ENCODE measurements at regions not wholly inside any gene's neighbourhood (a gene's known extent, or its start where the extent isn't known, plus 50 kb on each side); places are given as distances from the start of the nearest gene placed in this dataset.

- Histone ChIP-seq H3K9ac (ENCODE audit: low read length) (no peak overlapping the region), H3K23ac (ENCODE audit: low read length in 2 of 2) (no peak overlapping the region), H3K27ac (ENCODE audit: low read length, poor library complexity, severe bottlenecking) (no peak overlapping the region), H3K79me1 (replicated peaks; ENCODE audit: low read length, poor library complexity, severe bottlenecking) (no peaks in the 10 kb centered on the region), H3K4ac (ENCODE audit: low read depth in 1 of 2, low read length in 2 of 2) (no peak overlapping the region), H2BK12ac (ENCODE audit: low read length in 2 of 2) (no peak overlapping the region), H3K4me2 (ENCODE audit: low read length, poor library complexity, severe bottlenecking) (no peak overlapping the region), H3K18ac (ENCODE audit: low read depth in 1 of 2, low read length in 2 of 2) (no peak overlapping the region), H3K4me1 (ENCODE audit: control insufficient read depth, insufficient read depth, low read depth, low read length) (no peaks in the 10 kb centered on the region), H3K4me3 (ENCODE audit: insufficient read depth in 1 of 2, low read depth in 1 of 2, low read length in 2 of 2) (no peak overlapping the region), H2BK5ac (ENCODE audit: low read depth, low read length, poor library complexity, severe bottlenecking) (no peak overlapping the region), H3K14ac (ENCODE audit: low read length in 2 of 2) (no peak overlapping the region), H4K8ac (ENCODE audit: low read length) (no peak overlapping the region), H3K9me3 (ENCODE audit: control insufficient read depth, low read length) (no peaks in the 10 kb centered on the region), H2BK120ac (ENCODE audit: low read depth, low read length) (no peak overlapping the region), H4K91ac (ENCODE audit: low read length) (no peak overlapping the region), H3K27me3 (ENCODE audit: control insufficient read depth in 1 of 2, insufficient read depth in 1 of 2, low read length in 2 of 2) (no peaks in the 10 kb centered on the region), H2AFZ (ENCODE audit: low read depth, low read length) (no peak overlapping the region), H2AK5ac (ENCODE audit: low read length, severe bottlenecking) (no peak overlapping the region), H3K36me3 (ENCODE audit: control insufficient read depth in 1 of 2, insufficient read depth in 2 of 2, low read depth in 1 of 2, low read length in 2 of 2) (no peaks in the 10 kb centered on the region), H2BK15ac (ENCODE audit: low read depth, poor library complexity, severe bottlenecking) (no peak overlapping the region)
- no peak for DNase-seq
- no CpG with 5 or more reads among the region's 1 CpG for WGBS
Measured at GRCh38 chr7:83306502-83306901, 143.8 kb upstream of the PCLO start.

- no peaks in the 10 kb centered on the region for H3K4me1 ChIP-seq (ENCODE audit: control insufficient read depth, insufficient read depth, low read depth, low read length)
- H2BK12ac ChIP-seq (ENCODE audit: low read length in 2 of 2) = no peak overlapping the region
- H3K27ac ChIP-seq (ENCODE audit: low read length, poor library complexity, severe bottlenecking) = no peak overlapping the region
- H3K4me3 ChIP-seq (ENCODE audit: insufficient read depth in 1 of 2, low read depth in 1 of 2, low read length in 2 of 2) = no peak overlapping the region
- H2BK120ac ChIP-seq (ENCODE audit: low read depth, low read length) = no peak overlapping the region
- no peak overlapping the region for H4K8ac ChIP-seq (ENCODE audit: low read length)
- 95% methylated on average over 3 of the region's 5 CpGs for WGBS
- H2BK5ac ChIP-seq (ENCODE audit: low read depth, low read length, poor library complexity, severe bottlenecking) = no peak overlapping the region
- H3K9me3 ChIP-seq (ENCODE audit: control insufficient read depth, low read length) = no peaks in the 10 kb centered on the region
- no peak overlapping the region for H3K18ac ChIP-seq (ENCODE audit: low read depth in 1 of 2, low read length in 2 of 2)
- no peak overlapping the region for H3K14ac ChIP-seq (ENCODE audit: low read length in 2 of 2)
- H3K9ac ChIP-seq (ENCODE audit: low read length) = no peak overlapping the region
- no peak for DNase-seq
- H4K91ac ChIP-seq (ENCODE audit: low read length) = no peak overlapping the region
- no peak overlapping the region for H3K4ac ChIP-seq (ENCODE audit: low read depth in 1 of 2, low read length in 2 of 2)
- no peak overlapping the region for H2AK5ac ChIP-seq (ENCODE audit: low read length, severe bottlenecking)
- H2BK15ac ChIP-seq (ENCODE audit: low read depth, poor library complexity, severe bottlenecking) = no peak overlapping the region
- no peaks in the 10 kb centered on the region for H3K27me3 ChIP-seq (ENCODE audit: control insufficient read depth in 1 of 2, insufficient read depth in 1 of 2, low read length in 2 of 2)
- H3K36me3 ChIP-seq (ENCODE audit: control insufficient read depth in 1 of 2, insufficient read depth in 2 of 2, low read depth in 1 of 2, low read length in 2 of 2) = no peaks in the 10 kb centered on the region
- H3K79me1 ChIP-seq (replicated peaks; ENCODE audit: low read length, poor library complexity, severe bottlenecking) = no peaks in the 10 kb centered on the region
- no peak overlapping the region for H3K23ac ChIP-seq (ENCODE audit: low read length in 2 of 2)
- no peak overlapping the region for H3K4me2 ChIP-seq (ENCODE audit: low read length, poor library complexity, severe bottlenecking)
- H2AFZ ChIP-seq (ENCODE audit: low read depth, low read length) = no peak overlapping the region
Measured at GRCh38 chr7:83305027-83305426, 142.3 kb upstream of the PCLO start.

- Histone ChIP-seq H3K4me3 (ENCODE audit: insufficient read depth in 1 of 2, low read depth in 1 of 2, low read length in 2 of 2) (no peak overlapping the region), H2BK5ac (ENCODE audit: low read depth, low read length, poor library complexity, severe bottlenecking) (no peak overlapping the region), H2BK12ac (ENCODE audit: low read length in 2 of 2) (no peak overlapping the region), H4K8ac (ENCODE audit: low read length) (no peak overlapping the region), H3K4ac (ENCODE audit: low read depth in 1 of 2, low read length in 2 of 2) (no peak overlapping the region), H3K9me3 (ENCODE audit: control insufficient read depth, low read length) (no peaks in the 10 kb centered on the region), H3K18ac (ENCODE audit: low read depth in 1 of 2, low read length in 2 of 2) (no peak overlapping the region), H3K9ac (ENCODE audit: low read length) (no peak overlapping the region), H2AK5ac (ENCODE audit: low read length, severe bottlenecking) (no peak overlapping the region), H3K27ac (ENCODE audit: low read length, poor library complexity, severe bottlenecking) (no peak overlapping the region), H3K27me3 (ENCODE audit: control insufficient read depth in 1 of 2, insufficient read depth in 1 of 2, low read length in 2 of 2) (no peaks in the 10 kb centered on the region), H2BK120ac (ENCODE audit: low read depth, low read length) (no peak overlapping the region), H2BK15ac (ENCODE audit: low read depth, poor library complexity, severe bottlenecking) (no peak overlapping the region), H3K23ac (ENCODE audit: low read length in 2 of 2) (no peak overlapping the region), H3K4me2 (ENCODE audit: low read length, poor library complexity, severe bottlenecking) (no peak overlapping the region), H2AFZ (ENCODE audit: low read depth, low read length) (no peak overlapping the region), H3K36me3 (ENCODE audit: control insufficient read depth in 1 of 2, insufficient read depth in 2 of 2, low read depth in 1 of 2, low read length in 2 of 2) (no peaks in the 10 kb centered on the region), H3K14ac (ENCODE audit: low read length in 2 of 2) (no peak overlapping the region), H3K79me1 (replicated peaks; ENCODE audit: low read length, poor library complexity, severe bottlenecking) (no peaks in the 10 kb centered on the region), H3K4me1 (ENCODE audit: control insufficient read depth, insufficient read depth, low read depth, low read length) (no peaks in the 10 kb centered on the region), H4K91ac (ENCODE audit: low read length) (no peak overlapping the region)
- no CpG with 5 or more reads among the region's 1 CpG for WGBS
- peak; percentile 5 for DNase-seq
Measured at GRCh38 chr7:83301416-83301815, 138.7 kb upstream of the PCLO start.

- Histone ChIP-seq H2AFZ (ENCODE audit: low read depth, low read length) (no peak overlapping the region), H3K14ac (ENCODE audit: low read length in 2 of 2) (no peak overlapping the region), H3K79me1 (replicated peaks; ENCODE audit: low read length, poor library complexity, severe bottlenecking) (no peaks in the 10 kb centered on the region), H3K4me1 (ENCODE audit: control insufficient read depth, insufficient read depth, low read depth, low read length) (no peaks in the 10 kb centered on the region), H2BK120ac (ENCODE audit: low read depth, low read length) (no peak overlapping the region), H3K36me3 (ENCODE audit: control insufficient read depth in 1 of 2, insufficient read depth in 2 of 2, low read depth in 1 of 2, low read length in 2 of 2) (no peaks in the 10 kb centered on the region), H3K23ac (ENCODE audit: low read length in 2 of 2) (no peak overlapping the region), H3K9me3 (ENCODE audit: control insufficient read depth, low read length) (no peaks in the 10 kb centered on the region), H4K8ac (ENCODE audit: low read length) (no peak overlapping the region), H4K91ac (ENCODE audit: low read length) (no peak overlapping the region), H3K18ac (ENCODE audit: low read depth in 1 of 2, low read length in 2 of 2) (no peak overlapping the region), H2BK5ac (ENCODE audit: low read depth, low read length, poor library complexity, severe bottlenecking) (no peak overlapping the region), H3K27ac (ENCODE audit: low read length, poor library complexity, severe bottlenecking) (no peak overlapping the region), H3K4ac (ENCODE audit: low read depth in 1 of 2, low read length in 2 of 2) (no peak overlapping the region), H3K4me3 (ENCODE audit: insufficient read depth in 1 of 2, low read depth in 1 of 2, low read length in 2 of 2) (no peak overlapping the region), H2AK5ac (ENCODE audit: low read length, severe bottlenecking) (no peak overlapping the region), H2BK12ac (ENCODE audit: low read length in 2 of 2) (no peak overlapping the region), H3K4me2 (ENCODE audit: low read length, poor library complexity, severe bottlenecking) (no peak overlapping the region), H3K27me3 (ENCODE audit: control insufficient read depth in 1 of 2, insufficient read depth in 1 of 2, low read length in 2 of 2) (no peaks in the 10 kb centered on the region), H3K9ac (ENCODE audit: low read length) (no peak overlapping the region), H2BK15ac (ENCODE audit: low read depth, poor library complexity, severe bottlenecking) (no peak overlapping the region)
- WGBS = 100% methylated on average over 2 of the region's 4 CpGs
- DNase-seq = no peak
Measured at GRCh38 chr7:83290211-83290610, 127.5 kb upstream of the PCLO start.
